Neural progenitor cell (in vitro differentiated cells): ENCODE measurements at regions not wholly inside any gene's neighbourhood (a gene's known extent, or its start where the extent isn't known, plus 50 kb on each side); places are given as distances from the start of the nearest gene placed in this dataset.

Experiments
- CTCF ChIP-seq: fragments of 200-600 bp; sonication (generic); IDR thresholded peaks from 2 replicates; pipeline ENCODE4 v1.5.1; 2017; ENCODE audit warnings: antibody characterized with exemption, mild to moderate bottlenecking
- EZH2phosphoT487 ChIP-seq: fragments of 200-600 bp; sonication (generic); IDR thresholded peaks from 2 replicates; pipeline ENCODE4 v1.6.1; 2017; ENCODE audit warnings: antibody characterized with exemption

DNA sequence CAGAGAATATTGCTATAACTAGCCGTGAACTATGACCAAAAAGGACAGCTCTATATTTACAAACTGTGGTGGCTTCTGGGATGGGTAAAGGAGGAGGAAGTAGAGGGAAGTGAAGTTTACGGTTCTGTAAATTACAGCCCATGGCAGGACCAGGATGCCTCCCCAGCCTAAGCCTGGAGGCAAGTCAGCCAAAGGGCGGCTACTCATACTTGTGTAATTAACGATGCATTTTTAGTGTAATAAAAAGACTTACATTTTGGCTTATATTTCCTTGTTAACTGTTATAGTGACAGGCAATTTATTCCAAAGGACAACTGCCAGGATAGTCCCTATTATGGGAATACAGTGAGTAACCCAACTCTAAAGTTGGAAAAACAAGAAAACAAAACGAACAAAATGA lies 139.9 kb upstream of the OTUD4 start:
- no peak for TF ChIP-seq EZH2phosphoT487
- no peak for TF ChIP-seq CTCF
